HG03280 (cell line): ENCODE measurements at regions not wholly inside any gene's neighbourhood (a gene's known extent, or its start where the extent isn't known, plus 50 kb on each side); places are given as distances from the start of the nearest gene placed in this dataset.
"Not testable (repeated sequence)": the region's sequence is repeated elsewhere in the genome, so short reads cannot be mapped to it uniquely, and the experiment has no call there.

Experiments used
- ATAC-seq: cut with Tn5 transposase; IDR thresholded peaks from one replicate; pipeline ENCODE4 v1.9.1; 2021; ENCODE audit warnings: mild to moderate bottlenecking, moderate library complexity; ENCODE audit not compliant: unreplicated experiment

GRCh38 chr5:152118676-152119470 is 194.2 kb upstream of the GLRA1 start:
- ATAC-seq = no peak

- no peak for ATAC-seq
Measured at GRCh38 chr5:152116934-152117333, 192.3 kb upstream of the GLRA1 start.

GRCh38 chr5:152113401-152113800 is 188.8 kb upstream of the GLRA1 start:
- ATAC-seq = no peak

- no peak for ATAC-seq
Measured at GRCh38 chr5:152107220-152107619, 182.6 kb upstream of the GLRA1 start.

- ATAC-seq = no peak
Measured at GRCh38 chr5:152106571-152106970, 181.9 kb upstream of the GLRA1 start.

GRCh38 chr5:152105085-152105484 is 180.4 kb upstream of the GLRA1 start:
- no peak for ATAC-seq

- no peak for ATAC-seq
Measured at GRCh38 chr5:152104211-152104610, 179.6 kb upstream of the GLRA1 start.

GRCh38 chr5:152102908-152103307 is 178.3 kb upstream of the GLRA1 start:
- ATAC-seq = not testable (repeated sequence)

- no peak for ATAC-seq
Measured at GRCh38 chr5:152102057-152102456, 177.4 kb upstream of the GLRA1 start.

GRCh38 chr5:152100462-152100861 is 175.8 kb upstream of the GLRA1 start:
- ATAC-seq = no peak

GRCh38 chr5:152097128-152097527 is 172.5 kb upstream of the GLRA1 start:
- ATAC-seq = no peak

- ATAC-seq = no peak
Measured at GRCh38 chr5:152094716-152095115, 170.1 kb upstream of the GLRA1 start.

GRCh38 chr5:152094060-152094459 is 169.4 kb upstream of the GLRA1 start:
- no peak for ATAC-seq

GRCh38 chr5:152092580-152092979 is 167.9 kb upstream of the GLRA1 start:
- no peak for ATAC-seq

GRCh38 chr5:152089644-152090043 is 165.0 kb upstream of the GLRA1 start:
- ATAC-seq = no peak

GRCh38 chr5:152086668-152087067 is 162.0 kb upstream of the GLRA1 start:
- ATAC-seq = no peak

GRCh38 chr5:152084476-152084875 is 159.8 kb upstream of the GLRA1 start:
- no peak for ATAC-seq

- ATAC-seq = no peak
Measured at GRCh38 chr5:152083231-152083630, 158.6 kb upstream of the GLRA1 start.

- no peak for ATAC-seq
Measured at GRCh38 chr5:152072091-152072490, 147.4 kb upstream of the GLRA1 start.

GRCh38 chr5:152070591-152070990 is 145.9 kb upstream of the GLRA1 start:
- no peak for ATAC-seq

GRCh38 chr5:152066784-152067183 is 142.1 kb upstream of the GLRA1 start:
- ATAC-seq = no peak

GRCh38 chr5:152063004-152063403 is 138.4 kb upstream of the GLRA1 start:
- ATAC-seq = no peak

GRCh38 chr5:152061095-152061494 is 136.4 kb upstream of the GLRA1 start:
- ATAC-seq = no peak
